ENCODE measurements at regions not wholly inside any gene's neighbourhood (a gene's known extent, or its start where the extent isn't known, plus 50 kb on each side); places are given as distances from the start of the nearest gene placed in this dataset.

- no peak for TF ChIP-seq CTCF (IDR thresholded peaks at IDR 0.05; ENCODE audit: insufficient read depth, low read length)
- no peak for TF ChIP-seq POLR2AphosphoS5 (IDR thresholded peaks at IDR 0.05; ENCODE audit: low read depth)
- no peak for TF ChIP-seq SPI1 (IDR thresholded peaks at IDR 0.05; ENCODE audit: borderline replicate concordance, low read depth)
- no peak for TF ChIP-seq REST (IDR thresholded peaks at IDR 0.05; ENCODE audit: insufficient replicate concordance, low read depth)
These were observed 151.7 kb upstream of the FUT8 start for GRCh38 chr14:65260786-65261185.

All from HL-60 (cell line).